Fibroblast of lung (primary cell): ENCODE measurements at regions not wholly inside any gene's neighbourhood (a gene's known extent, or its start where the extent isn't known, plus 50 kb on each side); places are given as distances from the start of the nearest gene placed in this dataset.

Source experiments
- DNase-seq, 2 donors: peaks; one replicate each; pipeline versions ENCODE4 v3.0.0 to v3.0.0-alpha.2; 2010; ENCODE audit warnings: low read depth in 2 of 2
- H2AFZ ChIP-seq: 2 replicates; pipeline ENCODE4 v1.5.1; 2012; ENCODE audit warnings: low read length, control low read depth, inconsistent platforms
- H3K27ac ChIP-seq: 2 replicates; pipeline ENCODE4 v1.5.1; 2011; ENCODE audit warnings: low read length, control low read depth; ENCODE audit not compliant: insufficient read depth
- H3K27me3 ChIP-seq: 2 replicates; pipeline ENCODE4 v1.5.1; 2011; ENCODE audit warnings: mild to moderate bottlenecking, low read length; ENCODE audit not compliant: control insufficient read depth, insufficient read depth
- H3K36me3 ChIP-seq: 2 replicates; pipeline ENCODE4 v1.5.1; 2011; ENCODE audit warnings: low read length; ENCODE audit not compliant: control insufficient read depth, insufficient read depth
- H3K4me1 ChIP-seq: 2 replicates; pipeline ENCODE4 v1.5.1; 2011; ENCODE audit warnings: low read length; ENCODE audit not compliant: control insufficient read depth, insufficient read depth; ENCODE audit errors: extremely low read depth
- H3K4me2 ChIP-seq: 2 replicates; pipeline ENCODE4 v1.5.1; 2011; ENCODE audit warnings: low read length, control low read depth; ENCODE audit not compliant: insufficient read depth; ENCODE audit errors: extremely low read depth
- H3K4me3 ChIP-seq, 4 experiments: fragments of 200-600 bp in 1 of 4; sonication (generic) in 1 of 4; replicated peaks in 1 of 4; 2 replicates each; pipeline ENCODE4 v1.5.1; 2011 to 2016; ENCODE audit warnings: low read length in 4 of 4, low read depth in 3 of 4, mild to moderate bottlenecking in 3 of 4, control low read depth in 2 of 4, inconsistent platforms in 1 of 4, mixed read lengths in 1 of 4; ENCODE audit not compliant: insufficient read depth in 1 of 4; ENCODE audit errors: control extremely low read depth in 1 of 4
- H3K79me2 ChIP-seq: 2 replicates; pipeline ENCODE4 v1.5.1; 2012; ENCODE audit warnings: mild to moderate bottlenecking, low read length, inconsistent platforms; ENCODE audit not compliant: control insufficient read depth, insufficient read depth
- H3K9ac ChIP-seq: 2 replicates; pipeline ENCODE4 v1.5.1; 2011; ENCODE audit warnings: mild to moderate bottlenecking, low read length, control low read depth; ENCODE audit not compliant: insufficient read depth
- H3K9me3 ChIP-seq: 2 replicates; pipeline ENCODE4 v1.5.1; 2012; ENCODE audit warnings: low read depth, low read length; ENCODE audit not compliant: control insufficient read depth, insufficient read depth
- H4K20me1 ChIP-seq: 2 replicates; pipeline ENCODE4 v1.5.1; 2011; ENCODE audit warnings: low read length; ENCODE audit not compliant: control insufficient read depth, insufficient read depth; ENCODE audit errors: extremely low read depth
- CTCF ChIP-seq, 2 donors: IDR thresholded peaks in 1 of 2; conservative IDR thresholded peaks in 1 of 2; 1 replicate in 1 of 2; 2 replicates in 1 of 2; pipeline ENCODE4 v1.5.1; 2011 to 2012; ENCODE audit warnings: low read length in 2 of 2, control low read depth in 1 of 2, inconsistent platforms in 1 of 2, low read depth in 1 of 2, mild to moderate bottlenecking in 1 of 2
- EZH2 ChIP-seq: IDR thresholded peaks from 2 replicates; pipeline ENCODE4 v1.5.1; 2012; ENCODE audit warnings: low read length, control low read depth, mild to moderate bottlenecking; ENCODE audit errors: missing control alignments

- no peak for DNase-seq
- Histone ChIP-seq H4K20me1 (no peaks in the 10 kb centered on the region), H3K27ac (no peak overlapping the region), H3K79me2 (no peaks in the 10 kb centered on the region), H3K4me1 (no peaks in the 10 kb centered on the region), H3K27me3 (no peaks in the 10 kb centered on the region), H3K9ac (no peak overlapping the region), H2AFZ (no peak overlapping the region), H3K9me3 (no peaks in the 10 kb centered on the region), H3K36me3 (no peaks in the 10 kb centered on the region), H3K4me3 (no peak overlapping the region), H3K4me2 (no peak overlapping the region)
- TF ChIP-seq EZH2: no peak
- TF ChIP-seq CTCF (conservative IDR thresholded peaks at IDR 0.05 in 1 of 2, IDR thresholded peaks at IDR 0.05 in 1 of 2; ENCODE audit: low read depth in 1 of 2, low read length in 2 of 2): no peak
Measured at GRCh38 chr4:11214281-11214680, 214.4 kb downstream of the HS3ST1 start.

- Histone ChIP-seq H4K20me1 (no peaks in the 10 kb centered on the region), H3K4me1 (no peaks in the 10 kb centered on the region), H3K79me2 (no peaks in the 10 kb centered on the region), H3K4me2 (no peak overlapping the region), H3K36me3 (no peaks in the 10 kb centered on the region), H2AFZ (no peak overlapping the region), H3K27ac (no peak overlapping the region), H3K9ac (no peak overlapping the region), H3K27me3 (no peaks in the 10 kb centered on the region), H3K4me3 (no peak overlapping the region), H3K9me3 (no peaks in the 10 kb centered on the region)
- DNase-seq: no peak
- TF ChIP-seq CTCF (conservative IDR thresholded peaks at IDR 0.05 in 1 of 2, IDR thresholded peaks at IDR 0.05 in 1 of 2; ENCODE audit: low read depth in 1 of 2, low read length in 2 of 2): no peak
- no peak for TF ChIP-seq EZH2
Measured at GRCh38 chr4:11209826-11210225, 218.9 kb downstream of the HS3ST1 start.

- H3K4me3 ChIP-seq: no peak overlapping the region
- no peaks in the 10 kb centered on the region for H3K79me2 ChIP-seq
- H3K27me3 ChIP-seq: no peaks in the 10 kb centered on the region
- H3K27ac ChIP-seq: no peak overlapping the region
- no peak overlapping the region for H3K9ac ChIP-seq
- no peaks in the 10 kb centered on the region for H3K9me3 ChIP-seq
- H3K4me1 ChIP-seq: no peaks in the 10 kb centered on the region
- H2AFZ ChIP-seq: no peak overlapping the region
- H4K20me1 ChIP-seq: no peaks in the 10 kb centered on the region
- H3K4me2 ChIP-seq: no peak overlapping the region
- DNase-seq: no peak
- H3K36me3 ChIP-seq: no peaks in the 10 kb centered on the region
- TF ChIP-seq EZH2: no peak
- no peak for TF ChIP-seq CTCF (conservative IDR thresholded peaks at IDR 0.05 in 1 of 2, IDR thresholded peaks at IDR 0.05 in 1 of 2; ENCODE audit: low read depth in 1 of 2, low read length in 2 of 2)
Measured at GRCh38 chr4:11201256-11201655, 227.4 kb downstream of the HS3ST1 start.
